ENCODE measurements at regions not wholly inside any gene's neighbourhood (a gene's known extent, or its start where the extent isn't known, plus 50 kb on each side); places are given as distances from the start of the nearest gene placed in this dataset.

DNA sequence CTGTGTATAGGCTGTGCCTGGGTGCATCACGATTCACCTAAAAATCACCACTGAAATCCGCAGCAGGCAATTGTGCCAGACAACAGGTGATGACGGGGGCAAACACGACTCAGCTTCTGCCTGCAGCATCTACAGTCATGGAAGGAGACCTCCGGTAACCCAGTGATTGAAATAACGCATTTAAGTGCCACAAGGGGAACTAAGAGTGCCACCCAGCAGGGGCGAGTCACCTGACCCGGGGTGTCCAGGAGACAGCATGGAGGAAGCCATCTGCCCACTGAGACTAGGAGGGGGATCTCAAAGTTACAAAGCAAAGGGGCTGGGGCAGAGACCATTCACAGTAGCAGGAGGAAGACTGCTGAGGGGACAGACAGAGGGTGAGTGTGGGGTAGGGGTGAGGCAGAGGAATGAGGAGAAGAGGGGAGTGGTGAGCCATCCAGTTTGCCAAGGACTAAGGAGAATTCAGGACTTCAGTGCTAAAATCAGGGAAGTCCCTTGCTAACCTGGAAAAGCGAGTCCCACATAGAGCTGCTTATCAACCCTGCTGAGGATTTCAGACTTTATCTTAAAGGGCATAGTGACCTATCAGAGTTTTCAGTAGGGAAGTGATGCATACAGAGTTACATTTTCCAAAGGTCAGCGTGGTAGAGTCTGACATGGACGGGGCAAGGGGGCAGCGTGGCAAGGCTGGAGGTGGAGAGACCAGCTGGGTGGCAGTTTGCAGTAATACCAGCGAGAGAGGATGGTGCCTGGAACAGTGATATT lies 256.7 kb upstream of the HES1 start:
- DNase-seq = no peak

DNA sequence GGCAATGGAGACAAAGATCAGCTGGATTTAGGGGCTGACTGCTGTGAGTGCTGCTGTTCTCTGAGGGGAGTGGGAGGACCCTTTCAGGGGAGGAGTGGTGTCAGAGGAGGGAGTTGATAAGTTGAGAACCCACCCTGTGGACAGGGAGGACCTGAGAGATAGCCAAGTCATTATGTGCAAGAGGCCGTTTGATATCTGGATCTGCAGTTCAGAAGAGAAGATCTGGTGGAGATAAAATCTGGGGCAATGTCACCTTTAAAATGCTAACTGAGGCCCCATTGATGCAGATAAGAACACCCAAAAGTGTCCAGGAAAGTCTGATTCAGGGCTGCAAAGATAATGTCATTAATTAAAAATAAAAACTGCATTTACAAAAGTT lies 256.1 kb upstream of the HES1 start:
- DNase-seq = no peak

DNA sequence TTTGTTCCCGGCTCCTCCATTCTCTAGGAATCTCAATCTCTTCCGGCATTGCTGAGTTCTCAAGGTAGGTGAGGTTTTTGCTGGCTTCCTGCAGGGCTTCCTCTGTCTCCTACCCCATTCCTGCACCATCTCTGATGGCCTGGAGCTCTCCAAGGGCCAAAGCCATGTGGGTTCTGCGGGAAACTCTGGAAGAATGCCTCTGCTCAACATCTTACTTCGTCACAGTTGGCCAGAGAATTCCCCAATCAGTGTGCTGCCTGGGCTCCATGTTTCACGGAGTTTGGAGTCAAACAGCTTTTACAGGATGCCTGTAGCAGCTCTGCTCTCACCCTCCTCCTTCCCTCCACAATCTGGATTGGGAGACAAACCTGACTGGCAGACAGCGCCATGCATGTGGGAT lies 253.9 kb upstream of the HES1 start:
- DNase-seq = no peak

DNA sequence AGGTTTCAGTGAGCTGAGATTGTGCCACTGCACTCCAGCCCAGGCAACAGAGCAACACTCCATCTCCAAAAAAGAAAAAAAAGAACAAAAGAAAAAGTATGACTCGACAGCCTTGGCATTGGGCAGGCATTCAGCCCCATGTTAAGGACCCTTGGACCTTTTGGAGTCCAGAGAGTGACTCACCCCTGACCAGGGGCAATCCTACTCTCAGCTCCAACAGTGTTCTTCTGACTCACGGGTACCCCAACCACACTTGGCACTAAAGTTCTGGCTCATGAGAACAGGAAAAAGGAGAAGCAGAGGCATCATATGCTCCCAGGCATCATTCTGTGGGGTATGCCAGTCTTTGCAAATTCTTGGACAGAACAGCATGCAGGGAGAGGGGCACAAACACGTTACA lies 252.4 kb upstream of the HES1 start:
- no peak for DNase-seq

DNA sequence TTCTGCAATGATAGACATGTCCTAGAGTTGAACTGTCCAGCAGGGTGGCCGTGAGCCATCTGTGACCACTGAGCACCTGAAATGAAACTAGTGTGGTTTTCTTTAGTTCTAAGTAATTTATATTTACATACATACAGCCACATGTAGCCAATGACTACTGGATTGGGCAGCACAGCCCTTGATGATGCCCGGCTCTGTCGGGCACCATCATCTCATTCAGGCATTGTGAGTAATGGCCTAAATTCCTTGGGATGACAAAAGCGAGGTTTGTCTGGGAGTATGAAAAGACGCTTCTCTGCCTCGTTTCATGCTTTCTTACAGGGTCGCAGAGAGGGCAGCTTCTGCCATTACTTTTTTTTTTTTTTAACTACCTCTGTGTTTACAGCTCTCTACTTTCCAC lies 251.9 kb upstream of the HES1 start:
- DNase-seq = no peak

DNA sequence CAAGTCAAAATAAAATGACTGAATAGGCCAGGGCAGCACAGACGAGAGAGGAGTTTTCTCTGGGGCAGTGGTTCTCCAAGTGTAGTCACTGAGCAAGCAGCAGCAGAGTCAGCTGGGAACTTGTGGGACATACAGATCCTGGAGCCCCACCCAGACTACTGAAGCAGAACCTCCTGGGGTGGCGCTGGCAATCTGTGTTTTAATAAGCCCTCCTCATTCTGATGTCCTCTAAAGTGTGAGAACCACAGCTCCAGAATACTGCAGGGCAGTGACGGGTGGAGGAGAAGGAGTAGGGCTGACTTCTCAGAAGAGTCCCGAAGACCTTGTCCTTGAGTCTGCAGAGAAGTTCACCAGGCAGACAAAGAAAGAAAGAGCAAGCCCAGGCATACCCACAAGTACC lies 251.3 kb upstream of the HES1 start:
- DNase-seq = no peak

DNA sequence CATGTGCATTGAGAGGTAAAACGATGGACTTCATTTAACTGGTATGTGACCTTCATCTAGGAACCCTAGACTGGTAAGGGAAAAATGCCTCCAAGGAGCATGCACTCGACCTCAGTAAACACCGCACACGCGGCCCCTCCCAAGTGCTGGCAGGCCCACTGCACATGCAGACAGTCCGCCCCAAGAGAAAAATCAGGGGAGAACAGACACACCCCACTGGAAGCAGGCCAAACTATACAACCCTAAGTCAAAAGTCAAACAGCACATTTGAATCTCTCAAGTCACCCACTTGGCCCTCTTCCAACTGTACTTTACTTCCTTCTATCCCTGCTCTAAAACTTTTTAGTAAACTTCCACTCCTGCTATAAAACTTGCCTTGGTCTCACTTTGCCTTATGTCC lies 250.1 kb upstream of the HES1 start:
- no peak for DNase-seq

DNA sequence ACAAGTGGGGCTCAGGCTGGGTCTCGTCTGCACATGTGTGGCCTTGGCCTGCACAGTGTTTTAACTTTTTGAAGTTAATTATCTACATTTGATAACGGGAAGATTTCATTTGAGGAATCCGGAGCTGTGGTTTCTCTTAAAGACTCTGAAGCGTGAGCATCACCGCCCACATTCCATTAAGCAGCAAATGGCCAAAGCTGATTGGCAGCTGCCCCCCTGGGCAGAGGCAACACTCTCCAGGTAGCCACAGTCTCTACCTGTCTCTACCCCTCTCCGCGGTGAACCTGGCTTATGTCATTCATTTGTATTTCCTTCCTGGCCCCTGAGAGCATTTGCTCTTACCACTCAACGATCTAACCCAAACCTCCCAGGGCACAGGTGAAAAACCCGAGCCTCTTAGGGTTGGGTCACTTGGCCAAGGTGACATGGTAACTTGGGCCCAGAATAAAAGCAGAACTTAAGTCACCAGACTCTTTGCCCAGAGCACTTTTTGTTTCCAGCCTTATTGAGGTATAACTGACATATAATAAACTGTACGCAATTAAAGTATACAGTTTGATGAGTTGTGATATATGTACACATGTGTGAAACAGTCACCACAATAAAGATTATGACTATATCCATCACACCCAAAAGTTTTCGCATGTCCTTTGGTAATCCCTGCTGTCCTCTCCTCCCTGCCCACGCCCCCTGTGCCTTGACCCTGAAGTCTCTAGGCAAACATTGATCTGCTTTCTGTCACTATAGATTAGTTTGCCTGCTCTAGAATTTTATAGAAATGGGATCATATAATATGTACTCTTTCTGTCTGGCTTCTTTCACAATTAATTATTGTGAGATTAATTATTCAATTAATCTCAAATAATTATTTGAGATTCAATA lies 245.7 kb upstream of the HES1 start:
- no peak for DNase-seq

DNA sequence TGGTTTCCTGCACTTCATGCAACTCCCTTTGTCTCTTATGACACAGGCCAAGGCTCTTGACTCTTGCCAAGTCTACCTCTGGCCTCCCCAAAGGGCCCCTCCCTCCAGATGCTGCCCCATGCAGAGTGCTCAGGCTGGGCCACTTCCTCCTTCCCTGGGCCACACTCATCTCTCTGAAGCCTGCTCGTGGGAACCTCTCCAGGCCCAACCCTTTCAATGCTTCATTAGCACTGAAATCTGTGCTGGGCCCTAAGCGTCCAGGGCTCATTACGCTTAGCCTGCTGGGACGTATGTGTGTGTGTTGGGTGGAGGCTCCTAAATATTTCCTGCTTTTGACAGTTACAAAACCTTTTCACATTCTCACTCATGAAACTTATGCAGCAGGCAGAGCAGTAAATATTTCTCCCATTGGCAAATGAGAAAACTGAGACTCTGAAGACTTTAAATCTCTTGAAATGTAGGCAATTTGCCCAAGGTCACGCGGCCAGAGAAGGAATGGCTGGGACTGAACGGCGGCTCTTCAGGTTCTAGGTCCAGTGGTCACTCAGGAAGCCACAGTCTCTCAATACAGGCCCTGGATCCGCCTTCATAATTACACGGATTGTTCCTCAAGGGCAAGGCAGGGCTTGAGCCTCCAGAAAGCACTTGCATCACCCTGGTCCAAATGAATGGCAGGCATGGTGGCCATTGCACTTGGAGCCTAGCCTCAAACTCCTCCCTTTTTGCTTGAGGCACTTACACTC lies 241.7 kb upstream of the HES1 start:
- no peak for DNase-seq

DNA sequence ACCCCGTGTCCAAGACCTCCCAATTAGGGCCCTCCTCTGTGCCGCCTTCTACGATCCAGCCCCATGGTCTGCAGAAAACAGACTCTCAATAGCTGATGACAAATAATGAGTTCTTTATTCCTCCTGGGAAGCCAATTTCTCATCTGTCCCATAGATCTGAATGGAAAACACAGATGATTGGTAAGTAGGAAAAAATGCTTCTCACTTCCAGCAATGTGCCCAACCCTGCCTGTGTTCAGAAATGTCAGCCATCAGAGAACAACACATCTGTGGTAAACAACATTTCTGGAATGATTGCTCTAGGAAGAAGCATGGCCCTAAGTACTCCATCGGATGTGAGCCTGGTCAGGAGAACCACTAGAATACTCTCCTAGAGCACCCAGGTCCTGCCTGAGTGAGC lies 240.5 kb upstream of the HES1 start:
- no peak for DNase-seq

DNA sequence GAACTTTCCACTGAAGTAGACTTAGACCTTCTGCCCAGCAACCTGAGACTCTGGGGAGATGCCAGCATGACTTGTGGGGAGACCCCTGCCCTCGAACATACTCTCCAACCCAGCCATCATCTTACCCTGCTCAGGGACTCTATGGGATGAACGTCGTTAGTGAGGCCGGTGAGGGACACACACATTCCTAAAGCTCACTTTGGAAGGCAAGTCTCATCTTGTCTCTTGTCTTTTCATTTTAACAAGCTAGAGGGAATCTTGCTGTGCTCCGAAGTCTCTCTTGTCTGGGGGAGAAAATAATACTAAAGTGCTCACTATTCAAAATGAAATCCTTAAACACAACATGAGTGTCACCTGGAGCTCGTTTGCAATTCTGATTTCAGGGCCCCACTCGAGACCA lies 239.5 kb upstream of the HES1 start:
- DNase-seq = no peak

DNA sequence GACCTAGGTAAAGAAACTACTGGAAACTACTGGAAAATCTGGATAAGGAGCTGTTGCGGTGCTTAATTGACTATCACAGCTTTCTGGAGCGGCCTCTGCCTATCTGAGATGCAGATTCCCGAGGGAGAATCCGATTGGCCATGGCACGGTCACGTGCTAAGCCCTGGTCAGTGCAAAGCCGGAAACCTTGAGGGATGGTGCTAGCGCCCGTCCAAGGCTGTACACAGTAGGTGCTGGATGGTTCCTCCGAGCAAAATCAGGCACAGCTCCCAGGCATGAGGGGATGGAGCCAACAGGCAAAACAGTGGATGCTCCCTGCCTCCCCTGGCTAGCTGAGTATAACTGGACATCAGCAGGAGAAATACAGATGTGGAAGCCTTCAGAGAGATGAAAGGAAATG lies 238.7 kb upstream of the HES1 start:
- no peak for DNase-seq

DNA sequence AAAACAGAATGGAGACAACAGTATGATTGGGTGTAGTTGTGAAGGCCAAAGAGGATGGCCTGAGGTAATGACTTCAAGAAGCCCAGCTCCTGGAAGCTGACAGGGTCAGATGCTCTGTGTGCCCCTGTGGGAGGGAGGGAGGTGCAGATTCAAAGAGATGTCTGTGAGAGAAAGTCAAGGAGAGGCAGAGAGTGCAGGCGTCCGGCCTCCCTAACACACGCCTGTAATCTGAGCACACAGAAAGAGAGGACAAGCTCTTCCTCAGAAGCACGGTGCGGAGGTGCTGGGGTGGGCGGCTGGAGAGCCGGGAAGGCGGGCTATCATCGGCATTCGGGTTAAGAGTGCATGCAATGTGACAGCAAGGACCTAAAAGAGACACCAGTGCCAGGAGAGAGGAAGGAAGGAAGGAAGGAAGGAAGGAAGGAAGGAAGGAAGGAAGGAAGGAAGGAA lies 238.2 kb upstream of the HES1 start:
- no peak for DNase-seq

DNA sequence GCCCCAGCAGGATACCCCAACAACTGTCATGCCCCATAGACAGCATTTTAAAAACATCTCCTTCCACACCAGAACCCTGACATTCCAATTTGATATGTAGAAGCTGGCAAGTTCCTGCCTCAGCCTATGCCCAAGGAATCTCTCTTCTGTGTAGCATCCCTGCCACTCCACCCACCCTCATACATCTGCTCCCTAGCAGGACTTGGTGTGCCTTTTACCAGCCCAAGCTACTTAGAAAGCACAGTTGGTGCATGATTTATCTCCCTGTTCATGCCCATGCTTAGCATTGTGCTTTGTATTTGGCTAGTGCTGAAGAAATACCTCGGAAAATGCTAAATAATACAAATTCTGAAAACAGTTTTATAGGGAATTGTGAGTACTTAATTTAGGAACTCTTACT lies 236.9 kb upstream of the HES1 start:
- DNase-seq = no peak

DNA sequence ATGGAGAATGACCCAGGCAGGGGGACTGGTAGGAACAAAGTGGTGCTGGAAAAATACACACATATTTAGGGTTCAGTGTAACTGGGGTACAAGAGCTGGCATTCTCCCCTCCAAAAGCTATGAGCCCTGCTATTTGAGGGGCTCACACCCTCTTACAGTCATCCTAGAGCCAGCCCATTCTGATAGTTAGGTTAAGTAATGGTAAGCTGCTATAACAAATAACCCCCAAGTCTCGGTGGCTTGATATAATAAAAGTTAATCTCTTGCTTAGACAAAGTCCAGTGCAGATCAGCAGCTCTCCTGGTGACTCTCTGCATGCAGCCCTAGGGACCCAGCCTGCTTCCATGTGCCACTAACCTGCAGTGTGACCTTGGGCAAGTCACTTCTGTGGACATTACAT lies 234.9 kb upstream of the HES1 start:
- DNase-seq = no peak

DNA sequence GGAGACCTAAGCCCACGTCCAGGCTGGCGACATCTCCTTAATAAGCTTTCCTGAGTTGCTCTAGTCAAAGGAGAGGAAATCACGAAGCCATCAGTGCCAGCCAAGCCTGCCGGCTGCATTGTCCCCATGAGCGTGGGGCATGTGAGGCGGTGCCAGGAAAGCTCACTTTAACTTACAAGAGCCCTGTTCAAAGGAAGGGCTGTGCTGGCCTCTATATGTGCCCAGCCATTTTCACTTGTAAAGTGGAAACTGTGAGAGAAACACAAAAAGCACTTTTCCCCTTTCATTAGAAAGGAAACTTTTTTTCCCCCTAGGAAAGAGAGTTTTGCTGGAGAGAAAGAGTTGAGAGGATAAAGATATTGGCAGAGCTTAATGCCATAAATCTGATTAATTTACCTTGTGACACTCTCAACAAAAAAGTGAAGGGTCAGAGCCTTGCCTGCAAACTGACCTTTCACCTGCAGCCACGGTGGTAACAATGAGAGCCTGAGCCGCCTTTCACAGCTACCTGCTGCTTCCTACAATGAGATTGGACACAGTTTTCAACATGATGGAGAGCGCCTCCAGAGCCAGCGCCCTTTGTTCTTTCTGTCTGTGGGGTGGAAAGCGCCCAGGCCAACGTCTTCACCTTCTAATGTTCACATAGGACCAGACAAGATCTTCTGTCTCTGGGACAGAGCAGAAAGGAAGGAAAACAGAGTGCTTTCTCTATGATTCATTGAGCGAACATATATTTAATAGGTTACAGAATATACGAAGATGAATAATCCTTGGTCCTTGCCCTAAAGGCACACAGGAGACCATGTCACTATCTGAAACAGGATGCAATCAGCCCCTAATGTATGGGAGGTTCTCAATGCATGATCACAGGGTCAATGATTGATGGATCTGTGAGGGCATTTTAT lies 233.1 kb upstream of the HES1 start:
- no peak for DNase-seq

DNA sequence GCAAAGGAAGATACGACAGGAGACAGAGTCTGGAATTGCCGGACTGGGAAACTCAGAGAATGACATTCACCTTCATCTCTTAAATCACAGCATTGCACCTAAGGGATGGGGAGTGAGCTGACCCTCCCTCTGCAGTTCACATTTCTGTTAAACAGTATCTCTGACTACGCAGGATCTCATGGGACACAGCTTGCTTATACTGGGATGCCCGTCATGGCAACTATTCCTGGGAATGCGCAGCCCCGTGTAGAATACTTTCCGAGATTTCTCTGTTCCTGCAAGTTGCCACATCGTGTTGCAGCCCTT lies 232.5 kb upstream of the HES1 start:
- DNase-seq = no peak

DNA sequence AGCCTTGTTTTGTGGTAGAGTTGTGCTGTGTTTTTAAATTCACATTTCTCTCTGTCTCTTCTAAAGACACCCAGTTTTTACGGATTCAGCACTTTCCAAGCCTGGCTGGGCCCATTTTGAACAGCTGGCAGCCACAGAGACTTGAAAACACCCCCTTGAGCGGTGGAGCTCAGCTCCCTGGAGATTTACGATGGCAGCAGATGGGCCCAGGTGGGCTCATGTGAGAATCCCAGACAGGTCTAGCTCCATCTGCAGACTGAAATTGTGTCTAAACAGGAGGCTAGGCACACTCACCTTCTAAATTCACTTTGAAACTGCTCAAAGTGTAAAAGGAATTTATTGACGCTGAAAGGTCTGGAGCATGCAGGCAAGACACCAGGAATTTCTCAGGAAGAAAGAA lies 232.0 kb upstream of the HES1 start:
- no peak for DNase-seq

DNA sequence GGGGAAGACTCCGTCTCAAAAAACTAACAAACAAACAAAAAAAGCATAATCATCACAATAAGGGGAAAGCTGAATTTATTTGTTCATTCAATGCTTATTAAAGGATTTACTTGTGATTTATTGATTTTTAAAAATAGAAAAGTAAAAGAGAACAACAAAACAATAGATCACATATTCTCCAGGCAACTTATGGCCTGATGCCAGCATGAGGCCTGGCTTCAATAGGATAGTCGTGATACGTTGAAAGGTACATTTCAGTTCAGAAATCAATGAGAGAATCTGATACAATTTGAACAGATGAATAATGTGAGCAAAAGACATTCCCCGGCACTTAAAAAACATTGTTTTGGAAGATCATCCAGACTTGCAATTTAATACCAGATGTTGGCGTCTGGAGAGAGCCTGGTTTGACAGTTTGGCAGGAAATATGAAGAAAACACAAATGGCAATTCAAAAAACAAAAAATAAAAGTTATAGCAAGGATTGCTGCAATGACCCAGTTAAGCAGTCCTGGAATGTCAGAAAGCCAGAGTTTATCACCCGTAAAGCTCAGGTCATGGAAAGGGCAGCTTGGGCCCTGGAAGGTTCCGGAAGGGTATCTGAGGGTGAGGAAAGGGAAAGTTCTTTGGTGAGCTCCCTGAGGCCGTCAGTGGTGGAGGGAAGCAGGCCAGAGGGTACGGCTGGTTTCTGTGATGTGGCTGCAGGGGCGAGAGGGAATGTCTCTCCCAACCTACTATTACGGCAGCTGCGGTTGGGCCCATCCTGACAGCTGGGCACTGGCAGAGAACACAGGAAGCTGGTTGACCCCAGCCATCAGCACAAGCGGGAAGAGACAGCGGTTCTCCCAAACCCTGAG lies 230.2 kb upstream of the HES1 start:
- no peak for DNase-seq

DNA sequence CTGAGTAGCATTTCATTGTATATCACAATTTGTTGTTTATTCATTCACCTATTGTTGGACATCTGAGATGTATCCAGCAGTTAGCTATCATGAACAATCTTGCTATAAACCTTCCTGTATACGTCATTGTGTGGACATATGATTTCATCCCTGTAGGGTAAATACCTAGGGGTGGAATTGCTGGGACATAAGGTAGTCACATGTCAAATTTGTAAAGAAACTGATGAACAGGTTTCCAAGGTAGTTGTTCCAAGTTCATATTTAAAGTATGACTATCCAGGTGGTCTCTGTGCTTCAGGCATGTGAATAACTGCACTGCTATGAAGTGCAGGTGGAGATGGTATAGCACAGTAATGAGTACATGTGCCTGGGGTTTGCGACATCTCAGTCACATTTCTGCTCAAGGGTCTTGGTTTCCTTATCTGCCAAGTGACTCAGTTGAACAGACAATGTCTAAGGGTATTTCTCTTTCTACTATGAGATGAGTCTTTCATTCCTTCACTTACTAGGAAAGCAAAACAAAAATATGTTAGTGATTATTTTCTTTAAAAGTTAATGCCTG lies 229.0 kb upstream of the HES1 start:
- no peak for DNase-seq

DNA sequence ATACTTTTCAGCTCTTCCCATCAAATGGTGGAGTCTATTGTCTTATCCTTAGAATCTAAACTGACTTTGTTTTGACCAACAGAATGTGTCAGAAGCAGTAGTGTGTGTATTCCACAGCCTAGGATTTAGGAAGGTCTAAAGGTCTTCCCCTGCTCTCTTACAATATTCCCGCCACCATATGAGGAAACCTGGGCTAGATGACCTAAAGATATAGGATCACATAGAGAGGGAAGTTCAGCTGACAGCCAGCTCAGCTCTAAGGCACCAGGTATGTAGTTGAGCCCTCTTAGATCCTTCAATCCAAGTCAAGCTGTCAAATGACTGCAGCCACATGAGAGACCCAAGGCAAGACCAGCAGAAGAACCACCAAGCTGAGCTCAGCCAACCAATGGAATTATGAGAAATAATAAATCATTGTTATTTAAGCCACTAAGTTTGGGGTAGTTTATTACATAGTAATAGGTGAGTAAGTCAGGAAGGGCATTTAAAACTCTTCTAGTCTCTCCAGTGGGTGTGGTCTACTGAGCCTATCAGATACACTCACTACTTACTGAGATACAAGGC lies 227.7 kb upstream of the HES1 start:
- DNase-seq = no peak
